Endometrium (tissue), 2 donors: ENCODE measurements at regions not wholly inside any gene's neighbourhood (a gene's known extent, or its start where the extent isn't known, plus 50 kb on each side); places are given as distances from the start of the nearest gene placed in this dataset.

Source experiments
- FAIRE-seq: peaks from 2 replicates; lab custom pipeline; 2012; peaks lifted over from hg19 to GRCh38; lab: Jason Lieb, UNC
- donor health status: control.
- donor health status: control.

GRCh38 chr13:54165581-54166215, 1137.1 kb downstream of the OLFM4 start:
- no peak for FAIRE-seq

- no peak for FAIRE-seq
Measured at GRCh38 chr13:54173996-54174395, 1145.4 kb downstream of the OLFM4 start.

GRCh38 chr13:54175466-54175865, 1146.9 kb downstream of the OLFM4 start:
- no peak for FAIRE-seq

- no peak for FAIRE-seq
Measured at GRCh38 chr13:54177466-54177865, 1148.9 kb downstream of the OLFM4 start.

GRCh38 chr13:54183166-54183565, 1154.6 kb downstream of the OLFM4 start:
- no peak for FAIRE-seq

- FAIRE-seq = no peak
Measured at GRCh38 chr13:54183728-54184127, 1155.1 kb downstream of the OLFM4 start.

- FAIRE-seq = no peak
Measured at GRCh38 chr13:54184576-54184975, 1156.0 kb downstream of the OLFM4 start.

- no peak for FAIRE-seq
Measured at GRCh38 chr13:54185101-54185500, 1156.5 kb downstream of the OLFM4 start.

- FAIRE-seq = no peak
Measured at GRCh38 chr13:54185785-54186184, 1157.2 kb downstream of the OLFM4 start.

- FAIRE-seq = no peak
Measured at GRCh38 chr13:54187461-54187860, 1158.8 kb downstream of the OLFM4 start.

GRCh38 chr13:54194233-54195024, 1165.8 kb downstream of the OLFM4 start:
- no peak for FAIRE-seq

- FAIRE-seq = no peak
Measured at GRCh38 chr13:54196684-54197083, 1168.1 kb downstream of the OLFM4 start.

GRCh38 chr13:54198911-54199310, 1170.3 kb downstream of the OLFM4 start:
- FAIRE-seq = no peak

- no peak for FAIRE-seq
Measured at GRCh38 chr13:54206626-54207025, 1178.0 kb downstream of the OLFM4 start.

GRCh38 chr13:54210397-54211049, 1181.9 kb downstream of the OLFM4 start:
- no peak for FAIRE-seq

GRCh38 chr13:54216221-54216620, 1187.6 kb downstream of the OLFM4 start:
- FAIRE-seq = no peak

GRCh38 chr13:54226876-54227275, 1198.3 kb downstream of the OLFM4 start:
- FAIRE-seq = no peak

GRCh38 chr13:54232700-54233099, 1204.1 kb downstream of the OLFM4 start:
- FAIRE-seq = no peak

GRCh38 chr13:54234607-54235006, 1206.0 kb downstream of the OLFM4 start:
- FAIRE-seq = no peak

GRCh38 chr13:54241719-54242118, 1213.1 kb downstream of the OLFM4 start:
- no peak for FAIRE-seq

- no peak for FAIRE-seq
Measured at GRCh38 chr13:54248306-54248705, 1219.7 kb downstream of the OLFM4 start.

GRCh38 chr13:54261856-54262255, 1233.2 kb downstream of the OLFM4 start:
- no peak for FAIRE-seq

GRCh38 chr13:54263868-54264267, 1235.3 kb downstream of the OLFM4 start:
- FAIRE-seq = no peak
